Astrocyte (in vitro differentiated cells and primary cell): ENCODE measurements at regions not wholly inside any gene's neighbourhood (a gene's known extent, or its start where the extent isn't known, plus 50 kb on each side); places are given as distances from the start of the nearest gene placed in this dataset.

Experiments used
- CTCF ChIP-seq: IDR thresholded peaks from 2 replicates; pipeline ENCODE4 v1.5.1; 2011; ENCODE audit warnings: low read depth, mild to moderate bottlenecking, inconsistent platforms, low read length, moderate library complexity; ENCODE audit not compliant: insufficient read depth
- EZH2 ChIP-seq: IDR thresholded peaks from 2 replicates; pipeline ENCODE4 v1.6.1; 2012; ENCODE audit warnings: mild to moderate bottlenecking, low read length, inconsistent platforms; ENCODE audit not compliant: insufficient read depth

- TF ChIP-seq CTCF (no peak), EZH2 (no peak)
Measured at GRCh38 chr15:66895794-66896453, 169.5 kb upstream of the SMAD3 start.
